Heart left ventricle (tissue), 13 donors: ENCODE measurements at regions not wholly inside any gene's neighbourhood (a gene's known extent, or its start where the extent isn't known, plus 50 kb on each side); places are given as distances from the start of the nearest gene placed in this dataset.

ENCODE experiments used
- POLR2A ChIP-seq, 2 donors: fragments of 450-650 bp; IDR thresholded peaks; one replicate each; pipeline ENCODE4 v1.6.1; 2017; ENCODE audit warnings: antibody characterized with exemption in 2 of 2, mild to moderate bottlenecking in 2 of 2, moderate library complexity in 2 of 2
- TF ChIP-seq, protein P1 (sequence below), 12 donors: fragments of 200-600 bp; sonication (generic) in 4 of 12; IDR thresholded peaks; one replicate each; pipeline versions ENCODE4 v1.5.0 to v1.8.0; 2018 to 2022; ENCODE audit warnings: antibody characterized with exemption in 12 of 12, mild to moderate bottlenecking in 5 of 12
- donor health status: ischemic (EF 13 %, LVEDD 7.1; RV severe dilation, severe dysfunction).
- donor health status: DM: no; HTN: yes; CAD: no.
- donor health status: DM: no; HTN: no; CAD: no.
- donor health status: ischemic (EF 25% LVEDD 6.9; RV normal size, moderate dysfunction).
- donor health status: ischemic (EF 25% LVEDD 5.7; RV mildly dilated, moderate dysfunction).
- donor health status: ischemic (EF 35%, LVEDD 5.7; RV mildly dilated, moderate dysfunction).
- donor health status: nonischemic (EF 11% LVEDD 7.7; RV severe dilation, severe dysfunction).
- donor health status: DM: yes; HTN: yes; CAD: no.
- donor health status: PGD.
- donor health status: ischemic (EF 29% LVEDD 5.4; RV normal size, mild dysfunction).
- donor health status: nonischemic (EF 23%, LVEDD 6.1; RV moderate dilation, normal function).

GRCh38 chr11:103546236-103546635 is 437.0 kb downstream of the DYNC2H1 start:
- TF ChIP-seq, protein P1, sequence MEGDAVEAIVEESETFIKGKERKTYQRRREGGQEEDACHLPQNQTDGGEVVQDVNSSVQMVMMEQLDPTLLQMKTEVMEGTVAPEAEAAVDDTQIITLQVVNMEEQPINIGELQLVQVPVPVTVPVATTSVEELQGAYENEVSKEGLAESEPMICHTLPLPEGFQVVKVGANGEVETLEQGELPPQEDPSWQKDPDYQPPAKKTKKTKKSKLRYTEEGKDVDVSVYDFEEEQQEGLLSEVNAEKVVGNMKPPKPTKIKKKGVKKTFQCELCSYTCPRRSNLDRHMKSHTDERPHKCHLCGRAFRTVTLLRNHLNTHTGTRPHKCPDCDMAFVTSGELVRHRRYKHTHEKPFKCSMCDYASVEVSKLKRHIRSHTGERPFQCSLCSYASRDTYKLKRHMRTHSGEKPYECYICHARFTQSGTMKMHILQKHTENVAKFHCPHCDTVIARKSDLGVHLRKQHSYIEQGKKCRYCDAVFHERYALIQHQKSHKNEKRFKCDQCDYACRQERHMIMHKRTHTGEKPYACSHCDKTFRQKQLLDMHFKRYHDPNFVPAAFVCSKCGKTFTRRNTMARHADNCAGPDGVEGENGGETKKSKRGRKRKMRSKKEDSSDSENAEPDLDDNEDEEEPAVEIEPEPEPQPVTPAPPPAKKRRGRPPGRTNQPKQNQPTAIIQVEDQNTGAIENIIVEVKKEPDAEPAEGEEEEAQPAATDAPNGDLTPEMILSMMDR (IDR thresholded peaks at IDR 0.05) = no peak
- TF ChIP-seq POLR2A (IDR thresholded peaks at IDR 0.05) = no peak
